Psoas muscle (tissue), 7 donors: ENCODE measurements at regions not wholly inside any gene's neighbourhood (a gene's known extent, or its start where the extent isn't known, plus 50 kb on each side); places are given as distances from the start of the nearest gene placed in this dataset.

Experiments used
- ATAC-seq, 4 donors: fragments of 200-7000 bp; cut with Tn5 transposase; one replicate each; pipeline ENCODE4 v1.9.1; 2020; ENCODE audit warnings: moderate library complexity in 3 of 4, mild to moderate bottlenecking in 2 of 4
- DNase-seq, 2 donors: peaks; one replicate each; pipeline ENCODE4 v3.0.0-alpha.2; 2020
- H3K27ac ChIP-seq: fragments of 200-600 bp; one replicate; pipeline ENCODE4 v1.8.0; 2022
- H3K27me3 ChIP-seq, 3 donors: fragments of 200-600 bp in 1 of 3; one replicate each; pipeline versions ENCODE4 v1.6.1 to v1.8.0; 2013 to 2022; ENCODE audit warnings: low read length in 2 of 3, mild to moderate bottlenecking in 2 of 3, moderate library complexity in 1 of 3; ENCODE audit not compliant: insufficient read depth in 3 of 3
- H3K36me3 ChIP-seq, 2 donors: fragments of 200-600 bp in 1 of 2; one replicate each; pipeline versions ENCODE4 v1.6.1 to v1.8.0; 2013 to 2022; ENCODE audit warnings: low read depth in 1 of 2, mild to moderate bottlenecking in 1 of 2, moderate library complexity in 1 of 2; ENCODE audit not compliant: insufficient read depth in 1 of 2
- H3K4me1 ChIP-seq: fragments of 200-600 bp; one replicate; pipeline ENCODE4 v1.8.0; 2022
- H3K4me3 ChIP-seq: fragments of 200-600 bp; one replicate; pipeline ENCODE4 v1.8.0; 2022; ENCODE audit warnings: mild to moderate bottlenecking
- H3K9me3 ChIP-seq: fragments of 200-600 bp; one replicate; pipeline ENCODE4 v1.8.0; 2022
- WGBS, 3 donors: extraction: QIAGEN DNeasy Blood & Tissue Kit; methylation state at CpG; one replicate each; pipeline versions ENCODE4 v1.1.6 to v1.1.7; 2013; 5-methylcytosine and 5-hydroxymethylcytosine counted together
- intact Hi-C, 2 donors: fragments of 100-400 bp; cut with DNase I; formaldehyde crosslinking; loops; one replicate each; pipeline versions ENCODE4 v1.11.0 to v1.14.2; 2022
- TF ChIP-seq, protein P1 (sequence below): fragments of 200-600 bp; IDR thresholded peaks from one replicate; pipeline ENCODE4 v1.8.0; 2022; ENCODE audit warnings: antibody characterized with exemption
- donor health status: healthy with polysubstance abuse.
- donor health status: DM: no; HTN: no; CAD: no; lungs with moderate emphysema.
- donor health status: Bipolar disorder and iron deficiency.
- donor health status: healthy.
- donor health status: DM: yes; HTN: yes; CAD: no.
- donor health status: DM: no; HTN: no; CAD: no.
- donor health status: DM: yes; HTN: yes; CAD: no.

DNA sequence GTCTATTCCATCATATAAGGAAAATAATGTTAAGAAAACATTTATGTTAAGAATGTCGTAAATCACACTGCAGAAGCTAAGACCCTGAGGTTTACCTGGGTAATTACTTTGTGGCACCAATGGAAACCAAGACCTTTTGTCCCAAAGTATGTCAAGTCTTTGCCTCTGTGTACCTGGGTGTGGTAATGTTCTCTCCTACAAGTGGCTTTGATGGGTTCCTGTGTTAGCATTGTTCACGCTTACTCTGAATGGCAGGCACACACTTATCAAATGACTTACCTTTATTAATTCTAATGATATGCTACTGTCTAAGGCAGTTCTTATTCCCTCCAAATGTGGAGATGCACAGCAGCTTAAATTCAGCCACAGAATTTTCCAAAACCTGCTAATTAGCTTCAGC, 206.1 kb downstream of the KCTD12 start:
- WGBS, 3 donors = 81 to 100% (median 97%) methylated on average over 2 of the region's 2 CpGs
- Histone ChIP-seq H3K27me3 (no peaks in the 10 kb centered on the region), H3K27ac (no peak overlapping the region), H3K36me3 (no peaks in the 10 kb centered on the region), H3K4me1 (no peaks in the 10 kb centered on the region), H3K9me3 (no peaks in the 10 kb centered on the region), H3K4me3 (no peak overlapping the region)
- no peak for ATAC-seq
- intact Hi-C loops = no loop called here
- TF ChIP-seq, protein P1, sequence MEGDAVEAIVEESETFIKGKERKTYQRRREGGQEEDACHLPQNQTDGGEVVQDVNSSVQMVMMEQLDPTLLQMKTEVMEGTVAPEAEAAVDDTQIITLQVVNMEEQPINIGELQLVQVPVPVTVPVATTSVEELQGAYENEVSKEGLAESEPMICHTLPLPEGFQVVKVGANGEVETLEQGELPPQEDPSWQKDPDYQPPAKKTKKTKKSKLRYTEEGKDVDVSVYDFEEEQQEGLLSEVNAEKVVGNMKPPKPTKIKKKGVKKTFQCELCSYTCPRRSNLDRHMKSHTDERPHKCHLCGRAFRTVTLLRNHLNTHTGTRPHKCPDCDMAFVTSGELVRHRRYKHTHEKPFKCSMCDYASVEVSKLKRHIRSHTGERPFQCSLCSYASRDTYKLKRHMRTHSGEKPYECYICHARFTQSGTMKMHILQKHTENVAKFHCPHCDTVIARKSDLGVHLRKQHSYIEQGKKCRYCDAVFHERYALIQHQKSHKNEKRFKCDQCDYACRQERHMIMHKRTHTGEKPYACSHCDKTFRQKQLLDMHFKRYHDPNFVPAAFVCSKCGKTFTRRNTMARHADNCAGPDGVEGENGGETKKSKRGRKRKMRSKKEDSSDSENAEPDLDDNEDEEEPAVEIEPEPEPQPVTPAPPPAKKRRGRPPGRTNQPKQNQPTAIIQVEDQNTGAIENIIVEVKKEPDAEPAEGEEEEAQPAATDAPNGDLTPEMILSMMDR = no peak
- DNase-seq = no peak

DNA sequence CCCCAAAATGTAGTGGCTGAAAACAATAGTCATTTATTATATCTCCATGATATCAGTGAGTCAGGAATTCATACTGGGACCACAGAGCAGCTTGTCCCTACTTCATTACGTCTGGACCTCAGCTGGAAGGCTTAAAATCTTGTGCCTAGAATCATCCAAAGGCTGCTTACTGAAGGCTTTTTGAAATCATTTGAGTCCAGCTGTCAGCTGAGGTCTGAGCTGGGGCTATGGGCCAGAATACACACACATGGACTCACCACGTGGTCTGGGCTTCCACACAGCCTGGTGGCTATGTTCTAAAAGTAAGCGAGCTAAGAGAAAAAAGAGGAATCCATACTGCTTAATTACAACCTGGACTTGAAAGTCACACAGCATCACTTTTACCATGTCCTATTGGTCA, 209.2 kb downstream of the KCTD12 start:
- TF ChIP-seq, protein P1 = no peak
- H3K27me3 ChIP-seq = no peaks in the 10 kb centered on the region
- DNase-seq = peak; percentile 25 to 64
- no peaks in the 10 kb centered on the region for H3K4me1 ChIP-seq
- ATAC-seq = peak; percentile 28 to 61 (median 34)
- H3K36me3 ChIP-seq = no peaks in the 10 kb centered on the region
- no peak overlapping the region for H3K27ac ChIP-seq
- intact Hi-C loops = no loop called here
- no peaks in the 10 kb centered on the region for H3K9me3 ChIP-seq
- 25 to 32% (median 27%) methylated on average over 3 of the region's 3 CpGs for WGBS, 3 donors
- H3K4me3 ChIP-seq = no peak overlapping the region

- WGBS, 3 donors = 67 to 91% (median 76%) methylated on average over 2 of the region's 2 CpGs
- DNase-seq (no peak), ATAC-seq (no peak)
- Histone ChIP-seq H3K27ac (no peak overlapping the region), H3K4me1 (no peaks in the 10 kb centered on the region), H3K9me3 (no peaks in the 10 kb centered on the region), H3K27me3 (no peaks in the 10 kb centered on the region), H3K36me3 (no peaks in the 10 kb centered on the region), H3K4me3 (no peak overlapping the region)
- TF ChIP-seq, protein P1 = no peak
- intact Hi-C loops = no loop called here
These were observed 213.8 kb downstream of the KCTD12 start for GRCh38 chr13:76672420-76672819.

- intact Hi-C loops = loop anchor here in 1 of 2 donors (5.0 kb wide), 1 partner anchor 219 kb away; the partner anchor contains the start of gene KCTD12
- Histone ChIP-seq H3K4me3 (no peak overlapping the region), H3K36me3 (no peaks in the 10 kb centered on the region), H3K27me3 (no peaks in the 10 kb centered on the region), H3K9me3 (no peaks in the 10 kb centered on the region), H3K27ac (no peak overlapping the region), H3K4me1 (no peaks in the 10 kb centered on the region)
- WGBS, 3 donors = 85 to 97% (median 96%) methylated on average over 5 of the region's 5 CpGs
- ATAC-seq (no peak), DNase-seq (no peak)
- TF ChIP-seq, protein P1 = no peak
These were observed 217.5 kb downstream of the KCTD12 start for GRCh38 chr13:76668716-76669115.

DNA sequence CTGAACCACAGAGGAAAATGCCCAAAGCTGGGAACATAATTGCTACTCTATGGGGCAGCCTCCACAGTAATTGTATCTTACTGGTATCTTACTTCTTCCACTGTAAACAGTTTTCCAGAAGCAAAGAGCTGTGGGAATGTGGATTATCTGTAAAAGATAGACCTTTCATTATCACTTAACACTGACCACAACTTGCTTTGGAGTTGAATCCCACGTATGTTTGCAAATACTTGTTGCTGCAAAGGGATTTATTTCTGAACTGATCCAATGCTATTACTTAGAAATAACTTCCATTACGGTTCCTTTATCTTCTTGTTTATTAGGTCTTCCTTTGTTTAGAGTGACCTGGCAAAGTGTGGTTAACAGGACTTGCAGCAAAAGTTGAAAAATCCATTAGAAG, 218.1 kb downstream of the KCTD12 start:
- H3K4me3 ChIP-seq = no peak overlapping the region
- TF ChIP-seq, protein P1 = no peak
- DNase-seq (no peak), ATAC-seq (no peak)
- intact Hi-C loops = loop anchor here in 1 of 2 donors (5.0 kb wide), 1 partner anchor 219 kb away; the partner anchor contains the start of gene KCTD12
- H3K36me3 ChIP-seq = no peaks in the 10 kb centered on the region
- H3K27ac ChIP-seq = no peak overlapping the region
- H3K27me3 ChIP-seq = no peaks in the 10 kb centered on the region
- H3K4me1 ChIP-seq = no peaks in the 10 kb centered on the region
- no peaks in the 10 kb centered on the region for H3K9me3 ChIP-seq
- WGBS, 3 donors = 74 to 79% (median 78%) methylated on average over 2 of the region's 2 CpGs
